H9 (cell line): ENCODE measurements at regions not wholly inside any gene's neighbourhood (a gene's known extent, or its start where the extent isn't known, plus 50 kb on each side); places are given as distances from the start of the nearest gene placed in this dataset.
"Not testable (repeated sequence)": the region's sequence is repeated elsewhere in the genome, so short reads cannot be mapped to it uniquely, and the experiment has no call there.

ENCODE experiments used
- DNase-seq: peaks from one replicate; pipeline ENCODE4 v3.0.0-alpha.2; 2017
- H2AFZ ChIP-seq: one replicate; pipeline ENCODE4 v1.6.1; 2013; ENCODE audit warnings: mild to moderate bottlenecking, low read length, control low read depth, moderate library complexity
- H2AK5ac ChIP-seq: 2 replicates; pipeline ENCODE4 v1.6.1; 2013; ENCODE audit warnings: low read length, control low read depth, mixed read lengths; ENCODE audit not compliant: insufficient read length
- H2BK120ac ChIP-seq: one replicate; pipeline ENCODE4 v1.6.1; 2013; ENCODE audit warnings: low read depth, mild to moderate bottlenecking, low read length, control low read depth, inconsistent platforms; ENCODE audit not compliant: poor library complexity, severe bottlenecking
- H2BK12ac ChIP-seq: 2 replicates; pipeline ENCODE4 v1.6.1; 2013; ENCODE audit warnings: low read length, control low read depth, mixed read lengths, low read depth; ENCODE audit not compliant: insufficient read length
- H2BK15ac ChIP-seq: 2 replicates; pipeline ENCODE4 v1.6.1; 2013; ENCODE audit warnings: low read depth, low read length, control low read depth
- H2BK20ac ChIP-seq: one replicate; pipeline ENCODE4 v1.6.1; 2013; ENCODE audit warnings: low read depth, mild to moderate bottlenecking, low read length, control low read depth, inconsistent platforms; ENCODE audit not compliant: poor library complexity, severe bottlenecking
- H2BK5ac ChIP-seq: 2 replicates; pipeline ENCODE4 v1.6.1; 2013; ENCODE audit warnings: low read length, control low read depth, mixed read lengths; ENCODE audit not compliant: insufficient read length
- H3K14ac ChIP-seq: 2 replicates; pipeline ENCODE4 v1.6.1; 2013; ENCODE audit warnings: low read length, control low read depth; ENCODE audit not compliant: insufficient read depth
- H3K18ac ChIP-seq: 2 replicates; pipeline ENCODE4 v1.6.1; 2013; ENCODE audit warnings: low read depth, mild to moderate bottlenecking, mixed read lengths, low read length, control low read depth; ENCODE audit not compliant: insufficient read length
- H3K23ac ChIP-seq: 2 replicates; pipeline ENCODE4 v1.6.1; 2013; ENCODE audit warnings: low read length, control low read depth, mixed read lengths, low read depth; ENCODE audit not compliant: insufficient read length
- H3K23me2 ChIP-seq: 2 replicates; pipeline ENCODE4 v1.6.1; 2013; ENCODE audit warnings: low read depth, mild to moderate bottlenecking, mixed read lengths, low read length, control low read depth; ENCODE audit not compliant: insufficient read length, poor library complexity, severe bottlenecking
- H3K27ac ChIP-seq: 2 replicates; pipeline ENCODE4 v1.5.1; 2013; ENCODE audit warnings: low read length, control low read depth, mixed read lengths, low read depth; ENCODE audit not compliant: insufficient read length
- H3K27me3 ChIP-seq: 2 replicates; pipeline ENCODE4 v1.6.1; 2013; ENCODE audit warnings: low read length, control low read depth, inconsistent platforms; ENCODE audit not compliant: insufficient read depth
- H3K4ac ChIP-seq: 2 replicates; pipeline ENCODE4 v1.6.1; 2013; ENCODE audit warnings: low read depth, mild to moderate bottlenecking, control low read depth, inconsistent platforms, low read length, moderate library complexity
- H3K4me1 ChIP-seq: 2 replicates; pipeline ENCODE4 v1.6.1; 2013; ENCODE audit warnings: low read length, control low read depth, inconsistent platforms; ENCODE audit not compliant: insufficient read depth
- H3K4me2 ChIP-seq: 2 replicates; pipeline ENCODE4 v1.6.1; 2013; ENCODE audit warnings: low read length, control low read depth, mixed read lengths; ENCODE audit not compliant: insufficient read length, insufficient read depth
- H3K56ac ChIP-seq: 2 replicates; pipeline ENCODE4 v1.6.1; 2013; ENCODE audit warnings: low read depth, mild to moderate bottlenecking, mixed read lengths, low read length, control low read depth; ENCODE audit not compliant: insufficient read length
- H3K79me1 ChIP-seq: 2 replicates; pipeline ENCODE4 v1.6.1; 2013; ENCODE audit warnings: low read depth, mild to moderate bottlenecking, moderate library complexity, low read length, control low read depth, inconsistent platforms; ENCODE audit not compliant: insufficient read depth, poor library complexity, severe bottlenecking
- H3K79me2 ChIP-seq: 2 replicates; pipeline ENCODE4 v1.6.1; 2013; ENCODE audit warnings: low read length, control low read depth, inconsistent platforms; ENCODE audit not compliant: insufficient read depth
- H3K9ac ChIP-seq: 2 replicates; pipeline ENCODE4 v1.6.1; 2013; ENCODE audit warnings: low read length, control low read depth, mixed read lengths; ENCODE audit not compliant: insufficient read length; ENCODE audit errors: extremely low read depth
- H3K9me3 ChIP-seq: one replicate; pipeline ENCODE4 v1.6.1; 2013; ENCODE audit warnings: low read depth, low read length, inconsistent platforms; ENCODE audit not compliant: control insufficient read depth
- H3T11ph ChIP-seq: one replicate; pipeline ENCODE4 v1.6.1; 2013; ENCODE audit warnings: mild to moderate bottlenecking, low read length, control low read depth, inconsistent platforms
- H4K20me1 ChIP-seq: one replicate; pipeline ENCODE4 v1.6.1; 2013; ENCODE audit not compliant: control insufficient read depth, insufficient read length, insufficient read depth
- H4K5ac ChIP-seq: 2 replicates; pipeline ENCODE4 v1.6.1; 2013; ENCODE audit warnings: low read depth, mild to moderate bottlenecking, mixed read lengths, low read length, control low read depth; ENCODE audit not compliant: insufficient read length
- H4K8ac ChIP-seq: replicated peaks from 2 replicates; pipeline ENCODE4 v1.6.1; 2013; ENCODE audit warnings: low read length, control low read depth, mixed read lengths, low read depth; ENCODE audit not compliant: insufficient read length
- H4K91ac ChIP-seq: 2 replicates; pipeline ENCODE4 v1.6.1; 2013; ENCODE audit warnings: low read depth, mild to moderate bottlenecking, moderate library complexity, mixed read lengths, low read length, control low read depth; ENCODE audit not compliant: insufficient read length
- H3K27ac Mint-ChIP-seq, 3 experiments: 2 replicates in 2 of 3; 3 replicates in 1 of 3; pipeline ENCODE4 v1.8.0; 2020 to 2021; ENCODE audit warnings: mixed read lengths in 3 of 3, mild to moderate bottlenecking in 1 of 3, moderate library complexity in 1 of 3
- H3K27me3 Mint-ChIP-seq: 2 replicates; pipeline ENCODE4 v1.8.0; 2021; ENCODE audit warnings: low read depth, mild to moderate bottlenecking, moderate library complexity, mixed read lengths
- H3K36me3 Mint-ChIP-seq, 3 experiments: 2 replicates in 2 of 3; 3 replicates in 1 of 3; pipeline ENCODE4 v1.8.0; 2020 to 2021; ENCODE audit warnings: low read depth in 3 of 3, mixed read lengths in 3 of 3; ENCODE audit not compliant: insufficient read depth in 1 of 3
- H3K4me1 Mint-ChIP-seq, 2 experiments: 2 replicates each; pipeline ENCODE4 v1.8.0; 2020; ENCODE audit warnings: mixed read lengths in 2 of 2
- H3K4me3 Mint-ChIP-seq, 2 experiments: 2 replicates in 1 of 2; 3 replicates in 1 of 2; pipeline ENCODE4 v1.8.0; 2020 to 2021; ENCODE audit warnings: mild to moderate bottlenecking in 2 of 2, mixed read lengths in 2 of 2, moderate library complexity in 1 of 2
- H3K9me3 Mint-ChIP-seq, 2 experiments: 2 replicates in 1 of 2; 3 replicates in 1 of 2; pipeline ENCODE4 v1.8.0; 2020; ENCODE audit warnings: mild to moderate bottlenecking in 2 of 2, mixed read lengths in 2 of 2, moderate library complexity in 1 of 2
- WGBS: extraction: QIAGEN DNeasy Blood & Tissue Kit; methylation state at CpG from one replicate; pipeline ENCODE4 v1.1.7; 2013; ENCODE audit warnings: missing lambda C conversion rate, low lambda C conversion rate, mixed read lengths; ENCODE audit not compliant: insufficient read length; ENCODE audit errors: extremely low coverage; 5-methylcytosine and 5-hydroxymethylcytosine counted together
- TF ChIP-seq, protein P1 (sequence below): fragments of 200-600 bp; sonication (generic); conservative IDR thresholded peaks from 3 replicates; pipeline ENCODE4 v1.8.0; 2021; ENCODE audit warnings: antibody characterized with exemption, mild to moderate bottlenecking

DNA sequence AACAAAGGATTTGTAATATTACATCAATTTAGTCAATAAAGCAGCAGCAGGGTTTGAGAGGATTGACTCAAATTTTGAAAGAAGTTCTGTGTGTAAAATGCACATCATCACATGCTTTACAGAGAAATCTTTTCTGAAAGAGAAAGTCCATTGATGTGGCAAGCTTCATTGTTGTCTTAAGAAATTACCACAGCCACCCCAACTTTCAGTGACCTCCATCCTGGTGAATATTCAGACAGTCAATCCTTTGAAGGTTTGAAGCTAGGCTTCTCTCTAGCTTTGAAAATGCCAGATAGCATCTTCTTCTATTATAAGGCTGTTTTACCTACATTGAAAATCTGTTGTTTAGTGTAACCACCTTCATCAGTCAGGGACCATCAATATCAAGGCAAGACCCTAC is 51.8 kb upstream of the SETMAR start:
- Histone ChIP-seq H2BK15ac (no peak overlapping the region), H4K91ac (no peak overlapping the region), H4K5ac (no peak overlapping the region), H3K9ac (no peak overlapping the region), H3K27me3 (no peaks in the 10 kb centered on the region), H3T11ph (no peak overlapping the region), H3K4ac (no peak overlapping the region), H2BK20ac (no peak overlapping the region), H3K79me1 (no peaks in the 10 kb centered on the region), H3K79me2 (no peaks in the 10 kb centered on the region), H3K14ac (no peak overlapping the region), H2BK12ac (no peak overlapping the region), H4K20me1 (no peaks in the 10 kb centered on the region), H3K23ac (no peak overlapping the region), H3K27ac (no peak overlapping the region), H2AK5ac (no peak overlapping the region), H3K4me2 (no peak overlapping the region), H2AFZ (no peak overlapping the region), H3K9me3 (no peaks in the 10 kb centered on the region), H2BK5ac (no peak overlapping the region), H4K8ac (no peak overlapping the region), H3K56ac (no peak overlapping the region), H2BK120ac (no peak overlapping the region), H3K18ac (no peak overlapping the region), H3K4me1 (no peaks in the 10 kb centered on the region), H3K23me2 (no peaks in the 10 kb centered on the region)
- no peaks in the 10 kb centered on the region for H3K9me3 Mint-ChIP-seq
- TF ChIP-seq, protein P1, sequence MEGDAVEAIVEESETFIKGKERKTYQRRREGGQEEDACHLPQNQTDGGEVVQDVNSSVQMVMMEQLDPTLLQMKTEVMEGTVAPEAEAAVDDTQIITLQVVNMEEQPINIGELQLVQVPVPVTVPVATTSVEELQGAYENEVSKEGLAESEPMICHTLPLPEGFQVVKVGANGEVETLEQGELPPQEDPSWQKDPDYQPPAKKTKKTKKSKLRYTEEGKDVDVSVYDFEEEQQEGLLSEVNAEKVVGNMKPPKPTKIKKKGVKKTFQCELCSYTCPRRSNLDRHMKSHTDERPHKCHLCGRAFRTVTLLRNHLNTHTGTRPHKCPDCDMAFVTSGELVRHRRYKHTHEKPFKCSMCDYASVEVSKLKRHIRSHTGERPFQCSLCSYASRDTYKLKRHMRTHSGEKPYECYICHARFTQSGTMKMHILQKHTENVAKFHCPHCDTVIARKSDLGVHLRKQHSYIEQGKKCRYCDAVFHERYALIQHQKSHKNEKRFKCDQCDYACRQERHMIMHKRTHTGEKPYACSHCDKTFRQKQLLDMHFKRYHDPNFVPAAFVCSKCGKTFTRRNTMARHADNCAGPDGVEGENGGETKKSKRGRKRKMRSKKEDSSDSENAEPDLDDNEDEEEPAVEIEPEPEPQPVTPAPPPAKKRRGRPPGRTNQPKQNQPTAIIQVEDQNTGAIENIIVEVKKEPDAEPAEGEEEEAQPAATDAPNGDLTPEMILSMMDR, result no peak
- H3K4me1 Mint-ChIP-seq, result peaks cover 0 to 7% of the 10 kb centered on the region in 2 experiments; a peak in 2 of 4 replicates
- H3K36me3 Mint-ChIP-seq, result no peaks in the 10 kb centered on the region; a peak in 1 of 7 replicates
- no peak overlapping the region for H3K27ac Mint-ChIP-seq
- H3K4me3 Mint-ChIP-seq, result no peak overlapping the region
- H3K27me3 Mint-ChIP-seq, result no peaks in the 10 kb centered on the region
- DNase-seq, result no peak

DNA sequence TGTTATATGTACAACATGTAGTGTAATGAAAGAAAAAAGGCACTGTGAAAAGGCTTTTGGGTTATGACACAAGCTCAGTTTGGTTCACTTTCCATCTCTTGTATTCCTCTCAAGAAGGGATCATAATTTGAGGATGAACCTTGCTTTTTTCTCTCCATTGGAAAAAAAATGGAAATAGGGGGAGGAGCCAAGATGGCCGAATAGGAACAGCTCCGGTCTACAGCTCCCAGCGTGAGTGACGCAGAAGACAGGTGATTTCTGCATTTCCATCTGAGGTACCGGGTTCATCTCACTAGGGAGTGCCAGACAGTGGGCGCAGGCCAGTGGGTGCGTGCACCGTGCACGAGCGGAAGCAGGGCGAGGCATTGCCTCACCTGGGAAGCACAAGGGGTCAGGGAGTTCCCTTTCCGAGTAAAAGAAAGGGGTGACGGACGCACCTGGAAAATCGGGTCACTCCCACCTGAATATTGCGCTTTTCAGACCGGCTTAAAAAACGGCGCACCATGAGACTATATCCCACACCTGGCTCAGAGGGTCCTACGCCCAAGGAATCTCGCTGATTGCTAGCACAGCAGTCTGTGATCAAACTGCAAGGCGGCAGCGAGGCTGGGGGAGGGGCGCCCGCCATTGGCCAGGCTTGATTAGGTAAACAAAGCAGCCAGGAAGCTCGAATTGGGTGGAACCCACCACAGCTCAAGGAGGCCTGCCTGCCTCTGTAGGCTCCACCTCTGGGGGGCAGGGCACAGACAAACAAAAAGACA is 49.9 kb upstream of the SETMAR start:
- not testable (repeated sequence) for H3K9ac ChIP-seq, H3K4ac ChIP-seq, H3K4me2 ChIP-seq, H3T11ph ChIP-seq, H2BK20ac ChIP-seq, DNase-seq, H4K20me1 ChIP-seq, H3K9me3 ChIP-seq, H3K27ac ChIP-seq, H3K79me2 ChIP-seq, H3K27me3 ChIP-seq, H3K36me3 Mint-ChIP-seq, H2AK5ac ChIP-seq, H3K79me1 ChIP-seq, H2AFZ ChIP-seq, H2BK5ac ChIP-seq, H4K91ac ChIP-seq, H2BK15ac ChIP-seq, H3K4me1 ChIP-seq, H3K9me3 Mint-ChIP-seq, H3K4me1 Mint-ChIP-seq, H3K14ac ChIP-seq, H2BK12ac ChIP-seq, H3K27me3 Mint-ChIP-seq, H3K23ac ChIP-seq, H2BK120ac ChIP-seq, H3K23me2 ChIP-seq, H4K8ac ChIP-seq, H3K18ac ChIP-seq
- peak overlapping the region; percentile 44 to 53; a peak in 4 of 5 replicates for H3K4me3 Mint-ChIP-seq
- Histone ChIP-seq H4K5ac (peak overlapping the region; percentile 93), H3K56ac (peak overlapping the region; percentile 90)
- WGBS, result no CpG with 5 or more reads among the region's 26 CpGs
- peak overlapping the region in 1 of 3 experiments; percentile 92; a peak in 3 of 7 replicates for H3K27ac Mint-ChIP-seq
